Fibroblast of skin of left quadriceps (primary cell): ENCODE measurements at regions not wholly inside any gene's neighbourhood (a gene's known extent, or its start where the extent isn't known, plus 50 kb on each side); places are given as distances from the start of the nearest gene placed in this dataset.

Experiments used
- DNase-seq, 2 experiments: peaks; one replicate each; pipeline ENCODE4 v3.0.0-alpha.2; 2013; ENCODE audit warnings: low read depth in 2 of 2

GRCh38 chr22:49034836-49035817, 792.5 kb downstream of the BRD1 start:
- no peak for DNase-seq

GRCh38 chr22:49033616-49034015, 794.1 kb downstream of the BRD1 start:
- no peak for DNase-seq

GRCh38 chr22:49032821-49033220, 794.9 kb downstream of the BRD1 start:
- no peak for DNase-seq

GRCh38 chr22:49031746-49032330, 795.8 kb downstream of the BRD1 start:
- no peak for DNase-seq

GRCh38 chr22:49028111-49028510, 799.6 kb downstream of the BRD1 start:
- DNase-seq = no peak

GRCh38 chr22:49027368-49027670, 800.4 kb downstream of the BRD1 start:
- DNase-seq = no peak

- no peak for DNase-seq
These were observed 800.9 kb downstream of the BRD1 start for GRCh38 chr22:49026494-49027367.

- no peak for DNase-seq
These were observed 801.7 kb downstream of the BRD1 start for GRCh38 chr22:49025791-49026493.

- DNase-seq = no peak
These were observed 802.8 kb downstream of the BRD1 start for GRCh38 chr22:49024775-49025440.

GRCh38 chr22:49023879-49024774, 803.5 kb downstream of the BRD1 start:
- no peak for DNase-seq

- no peak for DNase-seq
These were observed 804.4 kb downstream of the BRD1 start for GRCh38 chr22:49023161-49023878.

GRCh38 chr22:49022816-49023160, 804.9 kb downstream of the BRD1 start:
- no peak for DNase-seq

- DNase-seq = no peak
These were observed 805.5 kb downstream of the BRD1 start for GRCh38 chr22:49021926-49022815.

- DNase-seq = no peak
These were observed 806.3 kb downstream of the BRD1 start for GRCh38 chr22:49021131-49021925.

- DNase-seq = no peak
These were observed 807.6 kb downstream of the BRD1 start for GRCh38 chr22:49019737-49020713.

GRCh38 chr22:49018601-49019000, 809.1 kb downstream of the BRD1 start:
- no peak for DNase-seq
